Midbrain (tissue), 1 donor: ENCODE measurements at regions not wholly inside any gene's neighbourhood (a gene's known extent, or its start where the extent isn't known, plus 50 kb on each side); places are given as distances from the start of the nearest gene placed in this dataset.
"Not testable (repeated sequence)": the region's sequence is repeated elsewhere in the genome, so short reads cannot be mapped to it uniquely, and the experiment has no call there.

Experiments
- DNase-seq: peaks from one replicate; lab custom pipeline; 2025; lab: John Stamatoyannopoulos, UW

GRCh38 chr7:76716551-76716950, 89.5 kb upstream of the POMZP3 start:
- DNase-seq: not testable (repeated sequence)

- not testable (repeated sequence) for DNase-seq
Measured at GRCh38 chr7:76712926-76713325, 85.8 kb upstream of the POMZP3 start.

GRCh38 chr7:76711648-76712047, 84.6 kb upstream of the POMZP3 start:
- DNase-seq: not testable (repeated sequence)

GRCh38 chr7:76709703-76710102, 82.6 kb upstream of the POMZP3 start:
- DNase-seq: not testable (repeated sequence)

- not testable (repeated sequence) for DNase-seq
Measured at GRCh38 chr7:76708446-76708845, 81.4 kb upstream of the POMZP3 start.

- DNase-seq: not testable (repeated sequence)
Measured at GRCh38 chr7:76703815-76704214, 76.7 kb upstream of the POMZP3 start.

- not testable (repeated sequence) for DNase-seq
Measured at GRCh38 chr7:76686277-76686676, 59.2 kb upstream of the POMZP3 start.

- not testable (repeated sequence) for DNase-seq
Measured at GRCh38 chr7:76684737-76685136, 57.7 kb upstream of the POMZP3 start.

GRCh38 chr7:76683631-76684030, 56.6 kb upstream of the POMZP3 start:
- DNase-seq: not testable (repeated sequence)

GRCh38 chr7:76681810-76682209, 54.7 kb upstream of the POMZP3 start:
- DNase-seq: not testable (repeated sequence)

GRCh38 chr7:76679174-76679573, 52.1 kb upstream of the POMZP3 start:
- DNase-seq: not testable (repeated sequence)

GRCh38 chr7:76678500-76678899, 51.4 kb upstream of the POMZP3 start:
- not testable (repeated sequence) for DNase-seq

- DNase-seq: not testable (repeated sequence)
Measured at GRCh38 chr7:76676890-76677289, 49.8 kb upstream of the POMZP3 start.
